GM23338 (cell line): ENCODE measurements at regions not wholly inside any gene's neighbourhood (a gene's known extent, or its start where the extent isn't known, plus 50 kb on each side); places are given as distances from the start of the nearest gene placed in this dataset.

Source experiments
- ATAC-seq: fragments of 200-7000 bp; cut with Tn5 transposase; 3 replicates; pipeline ENCODE4 v1.9.1; 2020
- DNase-seq: peaks from one replicate; pipeline ENCODE4 v3.0.0-alpha.2; 2015; ENCODE audit warnings: low spot score
- H2AFZ ChIP-seq: fragments of 200-600 bp; sonication (generic); 2 replicates; pipeline ENCODE4 v1.8.0; 2016; ENCODE audit warnings: antibody characterized with exemption, mild to moderate bottlenecking, moderate library complexity
- H3F3A ChIP-seq: fragments of 200-600 bp; sonication (generic); replicated peaks from 2 replicates; pipeline ENCODE4 v1.8.0; 2017; ENCODE audit warnings: antibody characterized with exemption, mixed run types, low read depth
- H3K27ac ChIP-seq: fragments of 200-600 bp; sonication (generic); 2 replicates; pipeline ENCODE4 v1.6.1; 2016; ENCODE audit warnings: low read depth
- H3K27me3 ChIP-seq: fragments of 200-600 bp; sonication (generic); 2 replicates; pipeline ENCODE4 v1.8.0; 2016; ENCODE audit warnings: mild to moderate bottlenecking, mixed run types, moderate library complexity; ENCODE audit not compliant: insufficient read depth
- H3K36me3 ChIP-seq: fragments of 200-600 bp; sonication (generic); 2 replicates; pipeline ENCODE4 v1.8.0; 2016; ENCODE audit warnings: mild to moderate bottlenecking; ENCODE audit not compliant: insufficient read depth
- H3K4me1 ChIP-seq: fragments of 200-600 bp; sonication (generic); 2 replicates; pipeline ENCODE4 v1.8.0; 2016; ENCODE audit warnings: mild to moderate bottlenecking, moderate library complexity; ENCODE audit not compliant: insufficient read depth
- H3K4me2 ChIP-seq: fragments of 200-600 bp; sonication (generic); 2 replicates; pipeline ENCODE4 v1.7.1; 2017; ENCODE audit warnings: mixed run types
- H3K4me3 ChIP-seq: fragments of 200-600 bp; sonication (generic); 2 replicates; pipeline ENCODE4 v1.6.1; 2016; ENCODE audit warnings: mixed run types
- H3K79me2 ChIP-seq: fragments of 200-600 bp; sonication (generic); replicated peaks from 2 replicates; pipeline ENCODE4 v1.8.0; 2017; ENCODE audit warnings: mild to moderate bottlenecking; ENCODE audit not compliant: insufficient read depth
- H3K9me2 ChIP-seq: fragments of 200-600 bp; sonication (generic); 2 replicates; pipeline ENCODE4 v1.8.0; 2017; ENCODE audit not compliant: insufficient read depth
- H4K20me1 ChIP-seq: fragments of 200-600 bp; sonication (generic); replicated peaks from 2 replicates; pipeline ENCODE4 v1.8.0; 2017; ENCODE audit warnings: mild to moderate bottlenecking; ENCODE audit not compliant: insufficient read depth
- H3K27ac Mint-ChIP-seq: 2 replicates; pipeline ENCODE4 v1.8.0; 2020; ENCODE audit warnings: inconsistent platforms, mild to moderate bottlenecking, moderate library complexity, mixed read lengths
- H3K27me3 Mint-ChIP-seq: 3 replicates; pipeline ENCODE4 v1.8.0; 2022; ENCODE audit warnings: low read depth, mild to moderate bottlenecking, moderate library complexity, mixed read lengths, inconsistent platforms; ENCODE audit not compliant: insufficient read depth, poor library complexity
- H3K36me3 Mint-ChIP-seq: 3 replicates; pipeline ENCODE4 v1.8.0; 2021; ENCODE audit warnings: low read depth, mild to moderate bottlenecking, inconsistent platforms, moderate library complexity, mixed read lengths
- H3K4me1 Mint-ChIP-seq: 3 replicates; pipeline ENCODE4 v1.8.0; 2020; ENCODE audit warnings: mild to moderate bottlenecking, inconsistent platforms, mixed read lengths
- H3K4me3 Mint-ChIP-seq: 3 replicates; pipeline ENCODE4 v1.8.0; 2021; ENCODE audit warnings: moderate library complexity, mild to moderate bottlenecking, inconsistent platforms, mixed read lengths
- H3K9me3 Mint-ChIP-seq: 3 replicates; pipeline ENCODE4 v1.8.0; 2020; ENCODE audit warnings: moderate library complexity, mild to moderate bottlenecking, inconsistent platforms, mixed read lengths
- CREB1 ChIP-seq: fragments of 250-450 bp; sonication (Bioruptor Pico); IDR thresholded peaks from 2 replicates; pipeline ENCODE4 v1.5.0; 2020; ENCODE audit warnings: low read depth, mild to moderate bottlenecking, moderate library complexity
- CTCF ChIP-seq, 2 experiments: fragments of 200-600 bp in 1 of 2; sonication (generic) in 1 of 2; conservative IDR thresholded peaks; 2 replicates each; pipeline versions ENCODE4 v1.5.1 to v1.6.1; 2016 to 2017; ENCODE audit warnings: antibody characterized with exemption in 2 of 2, low read depth in 2 of 2, mild to moderate bottlenecking in 2 of 2, moderate library complexity in 1 of 2
- ETS1 ChIP-seq: IDR thresholded peaks from 2 replicates; pipeline ENCODE4 v1.6.1; 2016; ENCODE audit warnings: antibody characterized with exemption
- EZH2 ChIP-seq: fragments of 200-600 bp; sonication (generic); IDR thresholded peaks from one replicate; pipeline ENCODE4 v1.8.0; 2017; ENCODE audit warnings: antibody characterized with exemption, mild to moderate bottlenecking, low read depth; ENCODE audit not compliant: unreplicated experiment
- EZH2phosphoT487 ChIP-seq: fragments of 200-600 bp; sonication (generic); IDR thresholded peaks from one replicate; pipeline ENCODE4 v1.8.1; 2018; ENCODE audit warnings: antibody characterized with exemption; ENCODE audit not compliant: unreplicated experiment
- JUNB ChIP-seq: IDR thresholded peaks from one replicate; pipeline ENCODE4 v1.6.1; 2016; ENCODE audit warnings: antibody characterized with exemption; ENCODE audit not compliant: unreplicated experiment
- NANOG ChIP-seq: IDR thresholded peaks from 2 replicates; pipeline ENCODE4 v1.6.1; 2016; ENCODE audit warnings: antibody characterized with exemption, borderline replicate concordance
- POLR2AphosphoS5 ChIP-seq: IDR thresholded peaks from 2 replicates; pipeline ENCODE4 v1.6.1; 2016; ENCODE audit warnings: antibody characterized with exemption, low read depth
- REST ChIP-seq: IDR thresholded peaks from one replicate; pipeline ENCODE4 v1.6.1; 2018; ENCODE audit warnings: antibody characterized with exemption; ENCODE audit not compliant: unreplicated experiment
- STAT1 ChIP-seq: IDR thresholded peaks from one replicate; pipeline ENCODE4 v1.6.1; 2016; ENCODE audit warnings: antibody characterized with exemption; ENCODE audit not compliant: unreplicated experiment
- ZNF114 ChIP-seq: fragments of 250-450 bp; sonication (Bioruptor Pico); IDR thresholded peaks from 2 replicates; pipeline ENCODE4 v1.5.0; 2020; ENCODE audit warnings: mild to moderate bottlenecking, moderate library complexity
- ZNF331 ChIP-seq: fragments of 250-450 bp; sonication (Bioruptor Pico); IDR thresholded peaks from 2 replicates; pipeline ENCODE4 v1.5.0; 2020; ENCODE audit warnings: low read depth, mild to moderate bottlenecking, moderate library complexity
- ZNF462 ChIP-seq: fragments of 250-450 bp; sonication (Bioruptor Pico); IDR thresholded peaks from 2 replicates; pipeline ENCODE4 v1.5.0; 2020; ENCODE audit warnings: mild to moderate bottlenecking, moderate library complexity

GRCh38 chr1:19581381-19581780, 62.7 kb upstream of the NBL1 start:
- H3K27ac ChIP-seq: no peak overlapping the region
- DNase-seq (no peak), ATAC-seq (no peak)
- H3F3A ChIP-seq: no peaks in the 10 kb centered on the region
- no peaks in the 10 kb centered on the region for H3K79me2 ChIP-seq
- Mint-ChIP-seq H3K4me3 (no peak overlapping the region), H3K9me3 (no peaks in the 10 kb centered on the region), H3K27me3 (peaks cover 2% of the 10 kb centered on the region), H3K27ac (no peak overlapping the region), H3K4me1 (no peaks in the 10 kb centered on the region; the same call in 2 of the 3 replicates), H3K36me3 (no peaks in the 10 kb centered on the region)
- H3K9me2 ChIP-seq: no peaks in the 10 kb centered on the region
- no peaks in the 10 kb centered on the region for H3K27me3 ChIP-seq
- no peaks in the 10 kb centered on the region for H3K4me1 ChIP-seq
- H2AFZ ChIP-seq: no peak overlapping the region
- no peaks in the 10 kb centered on the region for H3K36me3 ChIP-seq
- H3K4me2 ChIP-seq: no peak overlapping the region
- no peak overlapping the region for H3K4me3 ChIP-seq
- TF ChIP-seq EZH2phosphoT487 (no peak), ZNF462 (no peak), NANOG (no peak), REST (no peak), CREB1 (CRISPR knock-in tag) (no peak), ETS1 (no peak), CTCF (conservative IDR thresholded peaks at IDR 0.05; ENCODE audit: low read depth in 2 of 2) (no peak), EZH2 (no peak), ZNF114 (CRISPR knock-in tag) (no peak), POLR2AphosphoS5 (no peak), STAT1 (no peak), ZNF331 (CRISPR knock-in tag) (no peak), JUNB (no peak)
- H4K20me1 ChIP-seq: no peaks in the 10 kb centered on the region
